ENCODE measurements at regions not wholly inside any gene's neighbourhood (a gene's known extent, or its start where the extent isn't known, plus 50 kb on each side); places are given as distances from the start of the nearest gene placed in this dataset.
A peak's percentile ranks its signal among the peaks of the same experiment; 100 is the strongest.

GRCh38 chr15:61750271-61751084 is 309.8 kb downstream of the VPS13C start:
- Histone ChIP-seq H3K4me3 (ENCODE audit: low read depth, low read length) (no peak overlapping the region), H3K27me3 (ENCODE audit: control insufficient read depth, insufficient read depth, low read length) (no peaks in the 10 kb centered on the region), H3K36me3 (ENCODE audit: control insufficient read depth, insufficient read depth, low read length) (no peaks in the 10 kb centered on the region)
- no peak for FAIRE-seq
- DNase-seq (ENCODE audit: low read depth) = peak; percentile 29
- TF ChIP-seq CTCF (IDR thresholded peaks at IDR 0.05; ENCODE audit: insufficient read depth, low read length, severe bottlenecking) = no peak

GRCh38 chr15:61749169-61749568 is 311.1 kb downstream of the VPS13C start:
- no peak overlapping the region for H3K4me3 ChIP-seq (ENCODE audit: low read depth, low read length)
- H3K27me3 ChIP-seq (ENCODE audit: control insufficient read depth, insufficient read depth, low read length) = no peaks in the 10 kb centered on the region
- no peaks in the 10 kb centered on the region for H3K36me3 ChIP-seq (ENCODE audit: control insufficient read depth, insufficient read depth, low read length)
- peak; percentile 98 for FAIRE-seq
- TF ChIP-seq CTCF (IDR thresholded peaks at IDR 0.05; ENCODE audit: insufficient read depth, low read length, severe bottlenecking) = no peak
- DNase-seq (ENCODE audit: low read depth) = peak; percentile 97

GRCh38 chr15:61748529-61748928 is 311.7 kb downstream of the VPS13C start:
- peak; percentile 89 for DNase-seq (ENCODE audit: low read depth)
- Histone ChIP-seq H3K27me3 (ENCODE audit: control insufficient read depth, insufficient read depth, low read length) (no peaks in the 10 kb centered on the region), H3K4me3 (ENCODE audit: low read depth, low read length) (no peak overlapping the region), H3K36me3 (ENCODE audit: control insufficient read depth, insufficient read depth, low read length) (no peaks in the 10 kb centered on the region)
- no peak for FAIRE-seq
- no peak for TF ChIP-seq CTCF (IDR thresholded peaks at IDR 0.05; ENCODE audit: insufficient read depth, low read length, severe bottlenecking)

GRCh38 chr15:61746589-61746988 is 313.7 kb downstream of the VPS13C start:
- FAIRE-seq = no peak
- TF ChIP-seq CTCF (IDR thresholded peaks at IDR 0.05; ENCODE audit: insufficient read depth, low read length, severe bottlenecking) = no peak
- Histone ChIP-seq H3K36me3 (ENCODE audit: control insufficient read depth, insufficient read depth, low read length) (no peaks in the 10 kb centered on the region), H3K4me3 (ENCODE audit: low read depth, low read length) (no peak overlapping the region), H3K27me3 (ENCODE audit: control insufficient read depth, insufficient read depth, low read length) (no peaks in the 10 kb centered on the region)
- DNase-seq (ENCODE audit: low read depth) = no peak

GRCh38 chr15:61743345-61743909 is 316.8 kb downstream of the VPS13C start:
- Histone ChIP-seq H3K27me3 (ENCODE audit: control insufficient read depth, insufficient read depth, low read length) (no peaks in the 10 kb centered on the region), H3K36me3 (ENCODE audit: control insufficient read depth, insufficient read depth, low read length) (no peaks in the 10 kb centered on the region), H3K4me3 (ENCODE audit: low read depth, low read length) (no peak overlapping the region)
- TF ChIP-seq CTCF (IDR thresholded peaks at IDR 0.05; ENCODE audit: insufficient read depth, low read length, severe bottlenecking) = no peak
- DNase-seq (ENCODE audit: low read depth) (no peak), FAIRE-seq (peak; percentile 47)

All from bronchial epithelial cell (primary cell).